GM18517 (cell line): ENCODE measurements at regions not wholly inside any gene's neighbourhood (a gene's known extent, or its start where the extent isn't known, plus 50 kb on each side); places are given as distances from the start of the nearest gene placed in this dataset.
A peak's percentile ranks its signal among the peaks of the same experiment; 100 is the strongest.

Experiments
- ATAC-seq: cut with Tn5 transposase; IDR thresholded peaks from one replicate; pipeline ENCODE4 v1.9.1; 2021; ENCODE audit warnings: mild to moderate bottlenecking, moderate library complexity; ENCODE audit not compliant: unreplicated experiment

DNA sequence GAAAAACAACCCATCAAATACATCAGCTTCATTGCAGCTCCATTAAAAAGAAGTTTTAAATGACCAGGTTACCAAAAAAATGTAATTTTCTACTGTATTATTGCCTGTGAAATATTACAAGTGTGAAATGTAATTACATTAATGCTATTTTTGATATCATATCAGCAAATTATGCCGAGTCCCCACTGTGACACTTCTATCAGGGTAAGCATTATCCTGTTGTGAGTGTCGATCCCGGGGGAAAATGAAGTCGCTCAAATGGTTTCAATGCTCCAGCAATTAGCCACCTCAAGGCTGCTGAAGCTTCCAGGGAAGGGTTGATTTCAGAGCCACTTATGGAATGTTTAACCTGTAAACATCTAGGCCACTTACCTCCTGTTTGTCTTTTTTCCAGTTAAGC lies 70.4 kb downstream of the RCN1 start:
- ATAC-seq: no peak

DNA sequence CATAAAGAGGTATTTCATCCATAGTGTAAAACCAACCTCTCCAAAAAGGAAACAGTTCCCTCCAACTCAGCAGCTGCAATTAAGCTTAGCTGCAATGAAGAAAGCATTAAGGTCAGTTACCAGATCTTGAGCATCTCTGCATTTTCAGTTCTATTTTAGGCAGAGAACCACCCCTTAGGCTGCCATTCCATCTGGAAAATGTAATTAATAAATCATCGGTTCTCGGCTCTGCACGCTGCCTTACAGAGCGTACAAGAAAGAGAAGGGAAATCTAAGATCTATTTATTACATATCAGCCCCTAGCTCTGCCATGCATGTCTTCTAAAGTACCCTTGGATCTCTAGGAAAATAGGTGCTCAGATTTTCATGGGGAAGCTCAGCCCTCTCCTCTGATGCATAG lies 71.5 kb downstream of the RCN1 start:
- no peak for ATAC-seq

DNA sequence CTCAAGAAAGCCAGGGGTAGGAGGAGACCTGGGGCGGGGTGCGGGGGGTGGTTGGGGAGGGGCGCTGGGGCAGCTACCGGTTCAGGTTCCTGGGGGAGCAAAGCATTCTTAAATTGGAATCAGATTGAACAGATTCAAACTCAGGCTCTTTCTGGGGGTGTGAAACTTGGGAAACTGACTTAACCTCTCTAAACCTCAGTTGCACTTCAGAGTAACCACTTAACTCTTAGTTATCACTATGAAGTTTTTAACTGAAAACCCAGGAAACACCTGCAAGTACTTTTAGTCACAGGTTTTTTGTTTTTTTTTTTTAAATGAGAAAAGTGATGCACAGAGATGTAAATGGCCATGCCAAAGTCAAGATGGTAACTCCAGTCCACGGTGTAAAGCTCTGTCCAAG lies 72.0 kb downstream of the RCN1 start:
- no peak for ATAC-seq

DNA sequence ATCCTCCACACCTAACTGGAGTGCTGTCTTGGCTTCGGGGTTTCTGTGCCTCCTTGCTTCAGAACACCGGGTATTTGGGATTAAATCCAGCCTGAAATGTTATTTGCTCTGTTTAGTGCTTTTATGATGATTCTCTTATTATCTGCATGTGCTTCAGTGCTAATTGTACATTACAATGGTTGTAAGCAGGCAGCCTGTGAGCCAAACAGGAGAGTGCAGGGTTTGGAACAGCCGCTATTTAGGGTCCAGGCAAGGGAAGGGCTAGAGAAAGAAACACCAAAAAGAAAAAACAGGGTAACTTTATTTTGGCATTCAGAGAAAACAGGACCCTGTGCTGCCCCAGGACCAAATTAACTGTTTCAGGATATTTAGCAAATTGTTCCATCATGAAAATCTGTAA lies 72.7 kb downstream of the RCN1 start:
- no peak for ATAC-seq

DNA sequence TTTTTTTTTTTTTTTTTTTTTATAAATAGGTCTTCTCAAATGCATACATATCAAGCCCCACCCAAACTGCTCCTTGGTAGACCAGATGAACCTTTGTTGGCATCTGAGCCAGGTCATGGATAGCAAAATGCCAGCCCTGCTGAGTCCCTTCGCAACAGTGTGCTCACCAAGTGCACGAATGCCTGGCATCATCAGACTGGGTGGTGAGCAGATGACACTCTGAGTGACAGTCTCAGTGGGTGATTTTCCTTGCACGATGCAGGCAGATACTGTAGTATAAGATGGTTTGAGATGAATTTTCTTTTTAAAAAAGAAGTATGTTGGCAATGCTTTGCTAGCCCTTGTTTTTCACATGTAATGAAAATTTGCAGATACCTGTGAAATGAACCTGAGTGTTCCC lies 74.0 kb downstream of the RCN1 start:
- ATAC-seq: no peak

DNA sequence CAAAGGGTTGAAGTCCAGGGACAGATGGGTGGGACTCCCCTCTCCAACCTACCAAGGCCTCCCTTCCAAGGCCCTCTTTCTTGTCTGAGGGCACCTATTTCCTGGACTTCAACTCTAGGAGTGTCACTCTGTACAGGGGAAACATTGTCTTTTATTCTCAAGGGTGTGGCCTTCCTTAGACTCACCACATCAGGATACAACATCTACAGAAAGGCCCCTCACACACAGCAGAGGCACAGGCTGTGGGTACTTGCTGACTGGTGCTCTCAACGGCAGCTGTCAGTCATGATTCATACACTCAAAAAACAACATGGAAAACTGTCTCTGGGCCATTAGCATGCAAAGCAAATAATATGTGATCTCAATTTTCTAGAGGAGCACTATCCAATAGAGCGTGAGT lies 78.0 kb downstream of the RCN1 start:
- no peak for ATAC-seq

DNA sequence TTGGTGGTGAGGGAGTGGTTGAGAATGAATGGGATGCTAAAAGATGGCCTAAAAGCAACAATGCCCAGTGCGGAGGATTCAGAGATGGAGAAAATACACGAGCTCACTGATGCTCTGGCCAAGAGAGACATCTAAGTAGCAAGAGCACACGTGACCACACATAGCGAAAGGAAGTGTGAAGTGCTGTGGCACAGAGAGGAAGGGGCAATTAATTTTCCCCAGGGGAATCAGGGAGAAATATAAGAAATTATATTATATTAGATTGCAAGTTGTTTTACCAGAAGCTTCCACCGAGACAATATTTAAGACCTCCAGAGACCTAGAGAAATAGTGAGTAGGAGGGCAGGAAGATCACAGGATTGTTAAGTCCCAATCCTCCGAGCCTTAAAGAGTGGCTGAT lies 80.6 kb downstream of the RCN1 start:
- no peak for ATAC-seq

DNA sequence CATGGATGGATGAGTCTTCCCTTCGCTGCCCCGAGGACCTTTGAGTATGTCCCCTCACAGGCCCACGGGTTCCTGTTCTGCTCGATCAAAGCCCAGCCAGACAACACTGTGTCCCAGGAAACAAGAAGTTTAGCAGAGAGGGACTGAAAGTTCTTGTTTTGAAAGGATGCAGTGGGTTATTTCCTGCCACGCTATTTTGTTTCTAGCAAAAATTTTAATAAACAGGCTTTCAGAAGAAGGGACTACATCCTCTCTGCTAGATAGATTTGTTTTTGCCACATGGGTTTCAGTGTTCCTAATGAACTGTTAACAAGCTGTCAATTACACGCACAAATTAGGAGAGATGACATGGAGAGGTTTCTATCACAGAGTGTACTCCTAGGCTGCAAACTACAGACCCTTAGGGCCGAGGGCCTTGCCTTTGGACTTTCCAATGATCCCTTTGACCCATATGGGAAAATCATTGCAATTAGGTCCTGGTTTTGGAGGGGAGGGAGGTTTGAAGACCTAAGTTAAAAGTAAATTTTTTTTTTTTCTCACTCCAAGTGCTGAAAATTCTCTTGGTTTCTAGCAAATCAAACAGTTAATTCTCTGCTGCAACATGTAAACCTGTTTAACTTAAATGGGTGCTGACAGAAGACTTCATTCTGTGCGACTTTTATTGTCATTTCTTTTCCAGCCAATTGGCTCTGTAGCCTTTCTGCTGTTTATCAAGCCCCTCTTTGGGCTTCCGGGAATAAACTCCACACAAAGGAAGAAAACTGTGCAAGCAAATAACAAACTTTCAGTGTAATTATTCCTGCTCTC lies 81.4 kb downstream of the RCN1 start:
- no peak for ATAC-seq

DNA sequence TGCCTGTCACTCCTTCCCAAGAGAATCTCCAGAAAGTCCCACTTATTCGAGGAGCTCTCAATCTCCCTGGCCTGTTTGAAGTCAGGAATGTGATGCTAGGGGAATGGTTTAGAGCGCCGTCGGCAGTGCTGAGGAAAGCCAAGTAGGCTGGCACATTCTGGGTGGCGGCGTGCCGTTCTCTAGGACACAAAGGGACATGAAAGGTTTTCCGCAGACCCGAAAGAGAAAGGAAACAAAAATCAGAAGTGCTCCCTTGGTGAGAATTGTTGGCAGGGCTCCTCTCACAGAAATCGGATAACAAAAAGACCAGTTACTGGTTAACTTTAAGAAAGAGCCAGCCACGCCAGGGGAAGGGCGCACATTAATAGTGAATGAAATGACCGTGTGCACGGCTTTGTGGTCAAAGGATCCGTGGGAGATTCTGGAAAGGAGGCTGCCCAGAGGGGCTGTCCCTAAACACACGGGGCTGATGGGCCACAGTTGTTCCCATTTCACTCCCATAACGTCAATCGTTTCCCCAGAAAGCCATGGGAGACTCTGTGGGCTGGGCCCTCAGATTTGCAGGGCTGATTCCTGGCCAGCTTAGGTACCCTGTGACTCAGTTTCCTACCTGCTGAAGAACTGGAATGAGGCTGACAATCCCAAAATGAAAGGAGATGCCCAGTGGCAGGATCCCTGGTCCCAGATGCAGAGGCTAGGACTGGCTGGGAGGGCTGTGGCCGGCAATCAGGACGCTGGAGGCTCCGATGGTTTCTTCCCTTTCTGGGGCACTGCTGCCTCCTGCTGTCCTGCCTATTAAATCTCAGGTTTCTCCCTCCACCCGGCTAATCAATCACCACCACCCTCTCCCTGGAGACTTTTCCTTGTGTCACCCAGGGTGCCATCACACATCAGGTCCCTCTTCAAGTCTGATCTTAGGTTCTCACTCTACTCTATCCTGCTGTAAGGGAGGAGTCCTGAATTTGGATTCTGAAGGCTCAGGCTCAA lies 82.3 kb downstream of the RCN1 start:
- no peak for ATAC-seq

DNA sequence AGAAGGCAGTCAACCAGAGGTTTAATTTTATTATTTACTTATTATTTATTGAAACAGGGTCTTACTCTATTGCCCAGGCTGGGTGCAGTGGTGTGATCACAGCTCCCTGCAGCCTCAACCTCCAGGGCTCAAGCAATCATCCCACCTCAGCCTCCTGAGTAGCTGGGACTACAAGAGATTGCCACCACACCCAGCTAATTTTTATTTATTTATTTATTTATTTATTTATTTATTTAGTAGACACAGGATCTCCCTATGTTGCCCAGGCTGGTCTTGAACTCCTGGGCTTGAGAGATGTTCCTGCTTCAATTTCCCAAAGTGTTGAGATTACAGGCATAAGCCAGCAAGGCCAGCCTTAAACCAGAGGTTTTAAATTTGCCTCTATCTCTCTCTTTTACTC lies 83.1 kb downstream of the RCN1 start:
- no peak for ATAC-seq

DNA sequence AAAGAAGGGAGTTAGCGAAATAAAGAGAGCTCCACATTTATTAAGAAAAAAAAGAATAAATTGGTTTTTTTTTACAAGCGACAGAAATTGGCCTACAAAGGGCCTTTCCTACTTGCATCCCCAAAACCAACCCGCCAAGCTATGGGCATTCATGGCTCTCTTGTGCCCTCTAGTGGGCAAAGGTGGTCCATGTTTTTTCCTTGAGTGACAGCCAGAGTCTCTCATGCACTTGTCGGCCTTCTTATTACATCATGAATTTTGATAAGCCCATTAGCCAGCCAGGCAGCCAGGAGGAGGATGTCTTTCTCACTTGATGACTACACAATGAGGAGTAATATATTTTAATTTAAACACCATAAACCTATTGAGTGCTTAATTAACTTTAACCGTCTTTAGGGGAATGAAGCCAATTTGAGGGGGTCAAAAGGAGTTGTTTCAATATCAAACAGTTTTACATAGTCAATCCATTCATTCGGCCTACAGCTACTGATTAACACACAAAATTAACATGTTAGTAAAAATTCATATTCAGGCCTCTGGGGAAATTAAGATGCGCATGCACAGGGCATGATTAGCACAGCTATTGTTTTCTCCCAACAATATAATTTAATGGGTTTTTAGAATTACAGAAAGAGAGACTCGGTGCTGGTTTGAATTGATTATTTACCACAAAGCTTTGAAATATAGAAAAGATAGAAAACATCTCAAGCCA lies 85.5 kb downstream of the RCN1 start:
- peak; percentile 91 for ATAC-seq

DNA sequence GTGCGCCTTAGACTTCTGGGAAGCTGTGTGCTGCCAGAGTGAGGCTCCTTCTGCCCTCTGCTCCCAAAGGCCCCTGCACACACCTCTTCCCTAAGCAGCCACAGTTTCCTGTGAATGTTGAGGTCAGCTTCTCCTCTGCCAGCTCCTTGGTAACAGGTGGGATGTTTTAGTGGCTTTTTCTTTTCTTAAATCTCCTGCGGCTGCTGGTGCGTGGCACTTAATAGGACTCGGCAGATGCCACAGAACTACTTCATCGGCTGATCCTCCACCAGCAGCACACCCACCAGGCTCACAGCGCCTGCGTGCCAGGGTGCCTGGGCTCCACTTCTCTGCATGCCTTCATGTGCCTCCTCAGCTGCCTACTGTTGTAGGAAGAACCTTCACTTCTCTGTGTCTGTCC lies 87.8 kb downstream of the RCN1 start:
- no peak for ATAC-seq

DNA sequence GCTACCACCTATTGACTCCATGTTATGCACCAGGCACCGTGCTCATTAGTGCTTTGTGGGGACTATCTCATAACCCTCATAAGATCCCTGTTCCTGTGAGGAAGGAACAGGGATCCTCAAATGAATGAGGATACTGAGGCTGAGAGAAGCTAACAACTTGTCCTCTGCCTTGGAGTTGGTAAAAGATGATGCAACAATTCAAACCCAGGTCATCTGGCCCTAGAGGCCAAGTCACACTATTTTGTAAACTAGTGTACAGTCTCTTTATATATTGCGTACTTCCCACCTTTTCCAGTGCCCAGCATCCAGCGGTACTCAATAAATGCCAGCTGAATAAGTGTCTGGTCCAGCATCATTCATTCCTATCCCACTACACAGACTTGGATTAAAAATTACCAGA lies 92.6 kb downstream of the RCN1 start:
- ATAC-seq: no peak

DNA sequence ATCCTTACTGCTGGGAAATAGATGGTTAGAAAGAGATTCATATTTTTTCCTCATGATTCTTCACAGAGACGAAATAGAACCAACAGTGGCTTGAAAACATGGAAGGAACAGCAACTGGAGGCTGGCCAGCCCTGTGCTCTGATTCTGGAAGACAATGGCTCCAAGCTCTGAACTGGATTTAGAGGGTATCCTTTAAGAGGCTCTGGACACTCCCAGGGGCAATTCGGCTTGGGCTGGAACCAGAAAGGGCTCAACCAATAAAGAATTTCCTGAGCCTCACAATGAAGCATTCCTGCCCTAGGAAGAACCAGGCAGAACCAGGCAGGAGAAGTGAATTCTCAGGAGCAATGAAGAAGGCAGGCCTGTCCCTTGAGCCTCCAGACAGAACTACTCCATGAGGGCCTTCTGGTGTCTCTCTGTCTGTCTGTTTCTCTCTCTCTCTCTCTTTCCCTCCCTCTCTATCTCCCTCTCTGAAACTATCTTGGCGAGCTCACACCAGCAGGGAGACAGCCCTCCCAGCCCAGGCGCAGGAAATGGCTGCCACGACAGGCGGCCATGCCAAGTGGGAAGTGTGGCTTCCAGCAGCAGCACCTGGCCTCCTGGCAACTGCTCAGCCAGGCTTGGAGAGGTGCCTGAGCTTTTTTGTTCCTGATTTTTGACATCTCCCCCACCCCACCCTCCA lies 93.3 kb downstream of the RCN1 start:
- ATAC-seq: no peak

DNA sequence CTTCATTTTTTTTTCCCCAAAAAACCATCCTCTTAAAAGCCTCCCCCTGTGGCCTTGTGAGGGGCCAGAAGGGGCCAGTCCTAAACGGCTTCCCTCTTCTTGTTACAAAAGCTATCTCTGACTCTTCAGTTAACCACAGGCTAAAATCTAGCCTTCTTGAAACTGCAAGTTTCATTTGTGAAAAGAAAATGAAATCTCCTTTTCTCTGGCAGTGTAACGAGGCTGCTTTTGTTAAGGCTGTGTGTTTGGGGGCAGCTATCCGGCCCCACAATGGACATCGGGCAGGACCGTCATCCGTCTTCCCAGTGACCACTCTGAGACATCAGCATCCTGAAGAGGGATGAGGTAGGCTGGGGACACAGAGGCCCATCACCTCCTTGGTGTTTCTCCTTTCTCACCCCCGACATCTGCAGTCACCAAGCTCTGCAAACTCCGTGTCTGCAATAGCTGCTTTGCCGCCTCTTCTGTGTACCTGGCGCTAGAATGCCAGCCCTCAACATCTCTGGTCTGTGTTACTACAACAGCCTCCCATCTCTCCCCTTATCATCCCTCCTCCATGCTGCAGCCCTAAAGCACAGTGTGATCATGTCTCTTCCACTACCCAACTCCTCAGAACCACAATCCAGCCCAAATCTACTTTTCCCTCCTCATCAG lies 94.0 kb downstream of the RCN1 start:
- ATAC-seq: no peak

DNA sequence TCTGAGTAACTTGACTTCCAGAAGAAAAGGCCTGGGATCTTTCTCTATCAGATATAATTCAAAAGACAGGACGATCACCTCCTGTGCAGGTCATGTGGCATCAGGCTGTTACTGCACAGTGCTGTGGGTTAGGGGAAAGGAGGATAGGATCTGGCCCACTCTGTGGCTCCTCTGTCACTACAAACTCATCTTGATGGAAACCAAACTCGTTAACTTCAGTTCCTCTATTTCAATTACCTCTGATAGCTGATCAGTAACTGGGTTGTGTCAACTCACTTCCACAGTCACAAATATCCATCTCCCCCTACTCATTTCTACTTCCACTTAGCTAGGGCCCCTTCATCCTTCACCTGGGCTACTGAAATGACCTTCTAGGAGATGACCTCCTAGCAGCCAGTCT lies 95.2 kb downstream of the RCN1 start:
- no peak for ATAC-seq

DNA sequence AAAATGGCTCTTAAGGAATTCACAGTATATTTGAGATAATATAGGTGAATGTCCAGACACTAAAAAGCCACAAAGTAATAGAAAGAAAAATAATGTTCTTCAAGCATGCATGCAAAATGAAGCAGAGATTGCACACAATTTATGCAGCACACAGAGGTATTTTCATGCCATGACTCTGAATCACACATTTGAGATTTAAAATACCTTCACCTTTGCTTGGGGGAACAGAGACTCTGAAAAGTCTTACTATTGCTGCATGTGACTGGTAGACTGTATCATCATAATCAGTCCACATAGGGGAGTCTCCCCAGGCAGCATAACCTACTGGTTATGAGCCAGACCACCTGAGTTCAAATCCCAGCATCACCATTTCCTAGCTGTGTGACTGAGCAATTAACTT lies 96.2 kb downstream of the RCN1 start:
- ATAC-seq: no peak

DNA sequence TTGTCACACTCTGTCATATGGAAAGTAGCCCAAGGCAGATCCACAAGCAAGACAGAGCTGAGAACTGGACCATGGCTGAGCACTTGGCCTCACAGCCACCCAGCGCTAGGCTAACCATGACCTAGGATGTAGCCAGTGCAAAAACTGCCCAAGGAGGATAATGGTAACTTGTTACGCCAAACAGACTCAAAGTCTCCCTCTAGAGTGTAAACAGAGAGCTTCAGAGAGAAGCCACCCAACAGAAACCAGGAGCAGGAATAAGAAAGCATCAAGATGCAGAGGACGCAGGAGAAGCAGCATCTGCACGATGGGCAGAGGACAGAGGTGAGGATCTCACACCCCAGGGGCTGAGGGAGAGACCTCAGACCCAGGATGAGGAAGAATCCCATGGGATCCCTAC lies 97.9 kb downstream of the RCN1 start:
- no peak for ATAC-seq

DNA sequence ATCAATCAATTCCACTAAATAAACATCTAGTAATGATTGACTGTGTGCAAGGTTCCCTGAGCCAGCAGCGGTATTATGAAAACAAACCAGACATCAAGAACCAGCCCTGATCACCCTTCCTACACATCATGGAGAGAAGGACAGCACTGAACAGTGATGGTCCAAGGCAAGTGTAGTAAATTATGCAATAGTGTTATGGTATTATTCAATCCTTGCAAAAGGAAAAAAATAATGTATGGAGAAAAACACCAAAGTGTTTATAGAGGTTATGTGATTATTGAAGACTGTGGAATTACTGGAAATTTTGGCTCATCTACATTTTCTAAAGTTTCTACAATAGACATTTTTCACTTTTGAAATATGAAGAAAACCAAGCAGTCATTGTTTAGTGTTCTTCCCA lies 105.3 kb downstream of the RCN1 start:
- ATAC-seq: no peak

DNA sequence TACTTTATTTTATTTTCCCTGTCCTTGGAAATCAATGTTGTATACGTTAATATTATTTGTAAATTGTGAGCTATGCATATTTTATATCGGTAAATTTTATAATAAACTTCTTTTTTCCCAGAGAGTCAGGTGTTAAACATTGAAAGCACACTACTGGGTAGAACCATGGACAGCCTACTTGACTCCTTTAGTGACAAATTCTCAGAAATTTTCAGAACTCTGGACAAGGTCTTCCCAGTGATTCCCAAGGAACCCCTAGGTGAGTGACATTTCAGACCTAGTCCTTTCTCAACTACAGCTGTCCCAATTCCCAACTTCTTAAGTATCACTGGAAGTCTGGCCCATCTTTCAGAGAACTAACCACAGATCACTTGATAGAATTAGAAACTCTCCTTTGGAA lies 107.2 kb downstream of the RCN1 start:
- ATAC-seq: no peak
